SK-N-SH (cell line): ENCODE measurements at regions not wholly inside any gene's neighbourhood (a gene's known extent, or its start where the extent isn't known, plus 50 kb on each side); places are given as distances from the start of the nearest gene placed in this dataset.

Source experiments
- CTCF ChIA-PET: fragments of 300-600, 350-600 bp; formaldehyde crosslinking; extraction: SDS; loops from one replicate; lab custom pipeline; 2021; lab: Yijun Ruan, JAX
- POLR2A ChIA-PET: fragments of 350-600 bp; sonication (Branson Sonifier 250); formaldehyde crosslinking; extraction: SDS; loops from one replicate; lab custom pipeline; 2020; ENCODE audit warnings: antibody characterized with exemption, inconsistent platforms; lab: Yijun Ruan, JAX
- DNase-seq: peaks from one replicate; pipeline ENCODE4 v3.0.0; 2012
- H2AFZ ChIP-seq: fragments of 200-600 bp; sonication (generic); 2 replicates; pipeline ENCODE4 v1.8.1; 2016; ENCODE audit warnings: antibody characterized with exemption, mild to moderate bottlenecking, low read depth
- H3F3A ChIP-seq: fragments of 200-600 bp; sonication (generic); replicated peaks from 2 replicates; pipeline ENCODE3; 2016; ENCODE audit warnings: antibody characterized with exemption, mild to moderate bottlenecking; ENCODE audit not compliant: insufficient read depth
- H3K27ac ChIP-seq, 2 experiments: fragments of 200-500 bp in 1 of 2; fragments of 200-600 bp in 1 of 2; sonication (Bioruptor generic) in 1 of 2; sonication (generic), shearing (Covaris generic) in 1 of 2; 2 replicates each; pipeline versions ENCODE4 v1.5.1 to v1.6.1; 2014 to 2016; ENCODE audit warnings: low read depth in 2 of 2, inconsistent platforms in 1 of 2, low read length in 1 of 2, mild to moderate bottlenecking in 1 of 2, mixed read lengths in 1 of 2
- H3K27me3 ChIP-seq: fragments of 200-600 bp; sonication (generic), shearing (Covaris generic); 2 replicates; pipeline ENCODE4 v1.6.1; 2016; ENCODE audit warnings: mixed run types; ENCODE audit not compliant: insufficient read depth
- H3K36me3 ChIP-seq, 2 experiments: fragments of 200-500 bp in 1 of 2; fragments of 200-600 bp in 1 of 2; sonication (Bioruptor generic) in 1 of 2; sonication (generic) in 1 of 2; replicated peaks in 1 of 2; 2 replicates each; pipeline versions ENCODE3 to v1.5.1; 2014 to 2016; ENCODE audit warnings: low read length in 1 of 2, mild to moderate bottlenecking in 1 of 2; ENCODE audit not compliant: insufficient read depth in 2 of 2, control insufficient read depth in 1 of 2
- H3K4me1 ChIP-seq, 2 experiments: fragments of 200-500 bp in 1 of 2; fragments of 200-600 bp in 1 of 2; sonication (Bioruptor generic) in 1 of 2; sonication (generic), shearing (Covaris generic) in 1 of 2; 2 replicates each; pipeline versions ENCODE4 v1.5.1 to v1.6.1; 2014 to 2016; ENCODE audit warnings: low read depth in 1 of 2, low read length in 1 of 2, mixed run types in 1 of 2; ENCODE audit not compliant: insufficient read depth in 2 of 2, control insufficient read depth in 1 of 2
- H3K4me2 ChIP-seq: fragments of 200-600 bp; sonication (generic), shearing (Covaris generic); 2 replicates; pipeline ENCODE4 v1.6.1; 2017; ENCODE audit warnings: mixed run types
- H3K4me3 ChIP-seq, 2 experiments: fragments of 200-500 bp in 1 of 2; fragments of 200-600 bp in 1 of 2; sonication (Bioruptor generic) in 1 of 2; sonication (generic), shearing (Covaris generic) in 1 of 2; 2 replicates each; pipeline versions ENCODE4 v1.5.1 to v1.8.1; 2014 to 2016; ENCODE audit warnings: low read depth in 2 of 2, inconsistent platforms in 1 of 2, low read length in 1 of 2, mild to moderate bottlenecking in 1 of 2, mixed read lengths in 1 of 2, moderate library complexity in 1 of 2
- H3K79me2 ChIP-seq: fragments of 200-600 bp; sonication (generic); 2 replicates; pipeline ENCODE4 v1.8.1; 2017; ENCODE audit warnings: mild to moderate bottlenecking; ENCODE audit not compliant: insufficient read depth
- H3K9ac ChIP-seq: fragments of 200-600 bp; sonication (generic); 2 replicates; pipeline ENCODE4 v1.6.1; 2017; ENCODE audit warnings: mixed run types
- H3K9me2 ChIP-seq: fragments of 200-600 bp; sonication (generic); 2 replicates; pipeline ENCODE4 v1.6.1; 2017; ENCODE audit warnings: mixed run types
- H3K9me3 ChIP-seq: fragments of 200-600 bp; sonication (generic); 2 replicates; pipeline ENCODE4 v1.6.1; 2017; ENCODE audit warnings: mixed run types, mild to moderate bottlenecking, moderate library complexity
- H4K20me1 ChIP-seq: fragments of 200-600 bp; sonication (generic); 2 replicates; pipeline ENCODE4 v1.6.1; 2017; ENCODE audit warnings: mild to moderate bottlenecking, mixed run types; ENCODE audit not compliant: insufficient read depth
- CHD2 ChIP-seq: fragments of 150-350 bp; IDR thresholded peaks from 2 replicates; pipeline ENCODE4 v1.6.1; 2018; ENCODE audit warnings: low read length; ENCODE audit not compliant: partially characterized antibody
- ELF1 ChIP-seq: IDR thresholded peaks from 2 replicates; pipeline ENCODE4 v1.4.0; 2012
- EP300 ChIP-seq, 2 experiments: IDR thresholded peaks; 2 replicates each; pipeline versions ENCODE4 v1.4.0 to v1.6.1; 2012; ENCODE audit warnings: borderline replicate concordance in 1 of 2, low read depth in 1 of 2, low read length in 1 of 2
- FOSL2 ChIP-seq: IDR thresholded peaks from 2 replicates; pipeline ENCODE4 v1.4.0; 2012; ENCODE audit warnings: low read depth, mild to moderate bottlenecking, moderate library complexity, borderline replicate concordance
- FOXM1 ChIP-seq: IDR thresholded peaks from 2 replicates; pipeline ENCODE4 v1.4.0; 2012; ENCODE audit warnings: low read depth, mild to moderate bottlenecking
- NRF1 ChIP-seq: IDR thresholded peaks from 2 replicates; pipeline ENCODE4 v1.6.1; 2012; ENCODE audit warnings: low read depth, mild to moderate bottlenecking, low read length
- RAD21 ChIP-seq: IDR thresholded peaks from 2 replicates; pipeline ENCODE4 v1.6.1; 2012; ENCODE audit warnings: mild to moderate bottlenecking, low read length
- RFX5 ChIP-seq: IDR thresholded peaks from 2 replicates; pipeline ENCODE4 v1.6.1; 2012; ENCODE audit warnings: mild to moderate bottlenecking, improper control_type of control experiment, low read length
- SIN3A ChIP-seq: IDR thresholded peaks from 2 replicates; pipeline ENCODE4 v1.6.1; 2012; ENCODE audit warnings: low read depth, mild to moderate bottlenecking, low read length, moderate library complexity, borderline replicate concordance
- TAF1 ChIP-seq: IDR thresholded peaks from 2 replicates; pipeline ENCODE4 v1.6.1; 2012; ENCODE audit warnings: low read depth, mild to moderate bottlenecking, low read length, moderate library complexity, borderline replicate concordance
- TCF12 ChIP-seq: IDR thresholded peaks from 2 replicates; pipeline ENCODE4 v1.4.0; 2012
- TEAD4 ChIP-seq: IDR thresholded peaks from 2 replicates; pipeline ENCODE4 v1.4.0; 2012; ENCODE audit warnings: mild to moderate bottlenecking, borderline replicate concordance; ENCODE audit not compliant: insufficient read depth
- WGBS: methylation state at CpG from one replicate; pipeline ENCODE4 v1.1.6; 2017; ENCODE audit warnings: low lambda C conversion rate; 5-methylcytosine and 5-hydroxymethylcytosine counted together
- TF ChIP-seq, protein P1 (sequence below): fragments of 200-600 bp; sonication (generic); IDR thresholded peaks from 2 replicates; pipeline ENCODE4 v1.6.1; 2017; ENCODE audit warnings: antibody characterized with exemption, mild to moderate bottlenecking, moderate library complexity
- TF ChIP-seq, protein P2 (sequence below): IDR thresholded peaks from 2 replicates; pipeline ENCODE4 v1.6.1; 2012; ENCODE audit warnings: mild to moderate bottlenecking, low read depth, low read length, moderate library complexity
- TF ChIP-seq, protein P3 (sequence below): IDR thresholded peaks from 2 replicates; pipeline ENCODE4 v1.4.0; 2012; ENCODE audit warnings: low read depth, borderline replicate concordance
- TF ChIP-seq, protein P4 (sequence below): IDR thresholded peaks from 2 replicates; pipeline ENCODE4; 2012
- TF ChIP-seq, protein P5 (sequence below): fragments of 150-350 bp; IDR thresholded peaks from 2 replicates; pipeline ENCODE4 v1.6.1; 2017; ENCODE audit warnings: antibody characterized with exemption, low read length, low read depth, borderline replicate concordance

DNA sequence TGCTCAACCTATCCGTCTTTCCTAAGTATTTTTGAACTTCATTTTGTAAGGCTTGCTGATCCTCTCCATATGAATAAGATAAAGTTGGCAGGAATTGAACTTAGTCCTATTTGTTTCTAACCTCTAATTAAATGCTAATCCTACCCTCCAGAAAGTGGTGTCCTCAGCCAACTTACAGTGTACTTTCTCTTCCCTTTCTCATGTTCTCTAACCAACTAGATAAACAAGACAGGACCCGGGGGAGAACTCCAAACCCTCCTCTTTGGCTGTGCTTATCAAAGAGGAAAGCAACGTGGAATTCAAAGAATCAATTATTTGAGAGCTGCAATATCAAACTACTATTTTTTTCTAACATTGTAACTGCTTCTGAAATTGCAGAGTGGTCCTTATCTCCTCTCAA is 56.5 kb upstream of the NRSN1 start:
- Histone ChIP-seq H3K9ac (no peak overlapping the region), H3F3A (no peaks in the 10 kb centered on the region), H3K36me3 (no peaks in the 10 kb centered on the region), H2AFZ (no peak overlapping the region), H3K9me2 (no peaks in the 10 kb centered on the region), H3K79me2 (no peaks in the 10 kb centered on the region), H3K9me3 (no peaks in the 10 kb centered on the region), H3K27me3 (no peaks in the 10 kb centered on the region), H3K4me1 (no peaks in the 10 kb centered on the region), H3K27ac (no peak overlapping the region), H3K4me3 (no peak overlapping the region), H3K4me2 (no peak overlapping the region), H4K20me1 (no peaks in the 10 kb centered on the region)
- POLR2A ChIA-PET = no interaction called here
- DNase-seq = no peak
- WGBS = 14% methylated on average over 3 of the region's 3 CpGs
- CTCF ChIA-PET = interaction anchor here (1.3 kb wide), 1 partner anchor 135 kb away, joined by 5 read pairs; no protein-coding TSS in a partner anchor
- TF ChIP-seq RFX5 = no peak
- no peak for TF ChIP-seq CHD2
- TF ChIP-seq, protein P1, sequence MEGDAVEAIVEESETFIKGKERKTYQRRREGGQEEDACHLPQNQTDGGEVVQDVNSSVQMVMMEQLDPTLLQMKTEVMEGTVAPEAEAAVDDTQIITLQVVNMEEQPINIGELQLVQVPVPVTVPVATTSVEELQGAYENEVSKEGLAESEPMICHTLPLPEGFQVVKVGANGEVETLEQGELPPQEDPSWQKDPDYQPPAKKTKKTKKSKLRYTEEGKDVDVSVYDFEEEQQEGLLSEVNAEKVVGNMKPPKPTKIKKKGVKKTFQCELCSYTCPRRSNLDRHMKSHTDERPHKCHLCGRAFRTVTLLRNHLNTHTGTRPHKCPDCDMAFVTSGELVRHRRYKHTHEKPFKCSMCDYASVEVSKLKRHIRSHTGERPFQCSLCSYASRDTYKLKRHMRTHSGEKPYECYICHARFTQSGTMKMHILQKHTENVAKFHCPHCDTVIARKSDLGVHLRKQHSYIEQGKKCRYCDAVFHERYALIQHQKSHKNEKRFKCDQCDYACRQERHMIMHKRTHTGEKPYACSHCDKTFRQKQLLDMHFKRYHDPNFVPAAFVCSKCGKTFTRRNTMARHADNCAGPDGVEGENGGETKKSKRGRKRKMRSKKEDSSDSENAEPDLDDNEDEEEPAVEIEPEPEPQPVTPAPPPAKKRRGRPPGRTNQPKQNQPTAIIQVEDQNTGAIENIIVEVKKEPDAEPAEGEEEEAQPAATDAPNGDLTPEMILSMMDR = no peak

DNA sequence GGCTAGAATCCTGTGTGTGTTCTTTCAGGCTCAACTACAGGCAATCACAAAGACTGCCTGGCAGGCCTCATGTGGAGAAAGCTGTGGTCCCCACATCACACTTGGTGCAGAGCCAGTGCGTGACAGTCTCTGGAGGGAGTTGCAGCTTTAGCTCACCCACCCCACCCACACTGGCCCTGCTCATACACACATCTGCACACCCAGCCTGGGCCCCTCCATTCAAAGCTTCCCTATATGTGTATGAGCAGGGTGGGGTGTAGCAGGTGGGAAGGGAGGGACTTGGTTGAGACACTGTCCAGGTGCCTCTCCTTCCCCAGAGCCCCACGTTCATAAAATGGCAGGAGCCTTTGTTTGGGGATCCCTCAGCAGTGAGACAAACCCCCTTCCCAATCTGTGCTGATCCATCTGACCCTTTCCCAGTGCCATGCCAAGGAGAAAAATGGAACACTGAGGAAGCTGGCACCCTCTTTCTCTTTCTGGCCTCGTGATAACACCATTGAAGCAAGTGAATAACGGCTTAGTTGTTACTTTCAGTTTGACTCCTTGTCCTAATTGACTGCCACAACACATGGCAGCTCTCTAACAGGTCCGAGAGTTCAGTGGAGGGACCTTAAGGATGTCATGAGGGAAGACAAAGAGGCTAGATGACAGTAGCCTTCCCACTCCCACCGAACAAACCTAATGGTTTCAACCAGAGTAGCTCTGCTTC is 53.8 kb upstream of the NRSN1 start:
- Histone ChIP-seq H3K79me2 (no peaks in the 10 kb centered on the region), H3K27ac (no peak overlapping the region), H3K27me3 (no peaks in the 10 kb centered on the region), H3K9me3 (0 out of 2 replicates have a peak, but pooled peaks cover 3% of the 10 kb centered on the region), H3K9me2 (0 out of 2 replicates have a peak, but pooled peaks cover 3% of the 10 kb centered on the region), H3K36me3 (no peaks in the 10 kb centered on the region), H4K20me1 (no peaks in the 10 kb centered on the region), H3K4me3 (no peak overlapping the region), H3K4me2 (no peak overlapping the region), H3K4me1 (no peaks in the 10 kb centered on the region), H2AFZ (no peak overlapping the region), H3K9ac (no peak overlapping the region), H3F3A (no peaks in the 10 kb centered on the region)
- CTCF ChIA-PET = interaction anchor here (1.6 kb wide), 1 partner anchor 133 kb away, joined by 7 read pairs; no protein-coding TSS in a partner anchor
- POLR2A ChIA-PET = no interaction called here
- WGBS = 12% methylated on average over 5 of the region's 6 CpGs
- no peak for DNase-seq
- TF ChIP-seq FOSL2 (no peak), EP300 (IDR thresholded peaks at IDR 0.05; ENCODE audit: borderline replicate concordance in 1 of 2, low read depth in 1 of 2, low read length in 1 of 2) (no peak), ELF1 (no peak), RFX5 (no peak), NRF1 (no peak), SIN3A (no peak), TCF12 (no peak), FOXM1 (no peak), TAF1 (no peak), RAD21 (no peak), TEAD4 (no peak)
- TF ChIP-seq, protein P2, sequence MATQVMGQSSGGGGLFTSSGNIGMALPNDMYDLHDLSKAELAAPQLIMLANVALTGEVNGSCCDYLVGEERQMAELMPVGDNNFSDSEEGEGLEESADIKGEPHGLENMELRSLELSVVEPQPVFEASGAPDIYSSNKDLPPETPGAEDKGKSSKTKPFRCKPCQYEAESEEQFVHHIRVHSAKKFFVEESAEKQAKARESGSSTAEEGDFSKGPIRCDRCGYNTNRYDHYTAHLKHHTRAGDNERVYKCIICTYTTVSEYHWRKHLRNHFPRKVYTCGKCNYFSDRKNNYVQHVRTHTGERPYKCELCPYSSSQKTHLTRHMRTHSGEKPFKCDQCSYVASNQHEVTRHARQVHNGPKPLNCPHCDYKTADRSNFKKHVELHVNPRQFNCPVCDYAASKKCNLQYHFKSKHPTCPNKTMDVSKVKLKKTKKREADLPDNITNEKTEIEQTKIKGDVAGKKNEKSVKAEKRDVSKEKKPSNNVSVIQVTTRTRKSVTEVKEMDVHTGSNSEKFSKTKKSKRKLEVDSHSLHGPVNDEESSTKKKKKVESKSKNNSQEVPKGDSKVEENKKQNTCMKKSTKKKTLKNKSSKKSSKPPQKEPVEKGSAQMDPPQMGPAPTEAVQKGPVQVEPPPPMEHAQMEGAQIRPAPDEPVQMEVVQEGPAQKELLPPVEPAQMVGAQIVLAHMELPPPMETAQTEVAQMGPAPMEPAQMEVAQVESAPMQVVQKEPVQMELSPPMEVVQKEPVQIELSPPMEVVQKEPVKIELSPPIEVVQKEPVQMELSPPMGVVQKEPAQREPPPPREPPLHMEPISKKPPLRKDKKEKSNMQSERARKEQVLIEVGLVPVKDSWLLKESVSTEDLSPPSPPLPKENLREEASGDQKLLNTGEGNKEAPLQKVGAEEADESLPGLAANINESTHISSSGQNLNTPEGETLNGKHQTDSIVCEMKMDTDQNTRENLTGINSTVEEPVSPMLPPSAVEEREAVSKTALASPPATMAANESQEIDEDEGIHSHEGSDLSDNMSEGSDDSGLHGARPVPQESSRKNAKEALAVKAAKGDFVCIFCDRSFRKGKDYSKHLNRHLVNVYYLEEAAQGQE = no peak
- TF ChIP-seq, protein P3, sequence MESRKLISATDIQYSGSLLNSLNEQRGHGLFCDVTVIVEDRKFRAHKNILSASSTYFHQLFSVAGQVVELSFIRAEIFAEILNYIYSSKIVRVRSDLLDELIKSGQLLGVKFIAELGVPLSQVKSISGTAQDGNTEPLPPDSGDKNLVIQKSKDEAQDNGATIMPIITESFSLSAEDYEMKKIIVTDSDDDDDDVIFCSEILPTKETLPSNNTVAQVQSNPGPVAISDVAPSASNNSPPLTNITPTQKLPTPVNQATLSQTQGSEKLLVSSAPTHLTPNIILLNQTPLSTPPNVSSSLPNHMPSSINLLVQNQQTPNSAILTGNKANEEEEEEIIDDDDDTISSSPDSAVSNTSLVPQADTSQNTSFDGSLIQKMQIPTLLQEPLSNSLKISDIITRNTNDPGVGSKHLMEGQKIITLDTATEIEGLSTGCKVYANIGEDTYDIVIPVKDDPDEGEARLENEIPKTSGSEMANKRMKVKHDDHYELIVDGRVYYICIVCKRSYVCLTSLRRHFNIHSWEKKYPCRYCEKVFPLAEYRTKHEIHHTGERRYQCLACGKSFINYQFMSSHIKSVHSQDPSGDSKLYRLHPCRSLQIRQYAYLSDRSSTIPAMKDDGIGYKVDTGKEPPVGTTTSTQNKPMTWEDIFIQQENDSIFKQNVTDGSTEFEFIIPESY = no peak
- TF ChIP-seq, protein P4, sequence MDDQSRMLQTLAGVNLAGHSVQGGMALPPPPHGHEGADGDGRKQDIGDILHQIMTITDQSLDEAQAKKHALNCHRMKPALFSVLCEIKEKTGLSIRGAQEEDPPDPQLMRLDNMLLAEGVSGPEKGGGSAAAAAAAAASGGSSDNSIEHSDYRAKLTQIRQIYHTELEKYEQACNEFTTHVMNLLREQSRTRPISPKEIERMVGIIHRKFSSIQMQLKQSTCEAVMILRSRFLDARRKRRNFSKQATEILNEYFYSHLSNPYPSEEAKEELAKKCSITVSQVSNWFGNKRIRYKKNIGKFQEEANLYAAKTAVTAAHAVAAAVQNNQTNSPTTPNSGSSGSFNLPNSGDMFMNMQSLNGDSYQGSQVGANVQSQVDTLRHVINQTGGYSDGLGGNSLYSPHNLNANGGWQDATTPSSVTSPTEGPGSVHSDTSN = no peak
- TF ChIP-seq, protein P5, sequence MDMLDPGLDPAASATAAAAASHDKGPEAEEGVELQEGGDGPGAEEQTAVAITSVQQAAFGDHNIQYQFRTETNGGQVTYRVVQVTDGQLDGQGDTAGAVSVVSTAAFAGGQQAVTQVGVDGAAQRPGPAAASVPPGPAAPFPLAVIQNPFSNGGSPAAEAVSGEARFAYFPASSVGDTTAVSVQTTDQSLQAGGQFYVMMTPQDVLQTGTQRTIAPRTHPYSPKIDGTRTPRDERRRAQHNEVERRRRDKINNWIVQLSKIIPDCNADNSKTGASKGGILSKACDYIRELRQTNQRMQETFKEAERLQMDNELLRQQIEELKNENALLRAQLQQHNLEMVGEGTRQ = no peak
